HCT116 (cell line): ENCODE measurements at regions not wholly inside any gene's neighbourhood (a gene's known extent, or its start where the extent isn't known, plus 50 kb on each side); places are given as distances from the start of the nearest gene placed in this dataset.

Source experiments
- ATAC-seq: fragments of 200-7000 bp; cut with Tn5 transposase; 2 replicates; pipeline ENCODE4 v1.9.1; 2020; ENCODE audit warnings: mild to moderate bottlenecking, moderate library complexity
- BruUV-seq: library from RNA; stranded (reverse); fragments of 400-500 nt; replicated peaks from 2 replicates; lab custom pipeline; 2021; lab: Mats Ljungman, UMichigan
- CTCF ChIA-PET: fragments of 300-600 bp; sonication (Branson Sonifier 250); formaldehyde crosslinking; loops from one replicate; lab custom pipeline; 2021; ENCODE audit warnings: antibody characterized with exemption; lab: Charles Lee
- POLR2A ChIA-PET: fragments of 300-600, 350-600 bp; sonication (Branson Sonifier 250); formaldehyde crosslinking; loops from one replicate; lab custom pipeline; 2021; ENCODE audit warnings: antibody characterized with exemption; lab: Charles Lee
- RAD21 ChIA-PET, 2 experiments: fragments of 300-600 bp; sonication (Branson Sonifier 250); formaldehyde crosslinking; loops; one replicate each; lab custom pipeline; 2023; ENCODE audit warnings: low total read pairs in 2 of 2; ENCODE audit not compliant: uncharacterized antibody in 2 of 2, unreplicated experiment in 2 of 2, low non-redundant PET in 1 of 2; lab: Charles Lee
- DNase-seq: peaks from one replicate; pipeline ENCODE4 v3.0.0-alpha.2; 2010; ENCODE audit warnings: low read depth, low spot score
- H2AFZ ChIP-seq: fragments of 200-600 bp; shearing (Covaris generic), sonication (generic); 2 replicates; pipeline ENCODE4 v1.6.1; 2017; ENCODE audit warnings: low read depth, mixed run types, mixed read lengths, antibody characterized with exemption, low read length; ENCODE audit not compliant: poor library complexity, severe bottlenecking
- H3K27ac ChIP-seq: 2 replicates; pipeline ENCODE4 v1.5.1; 2012; ENCODE audit warnings: low read depth, low read length
- H3K27me3 ChIP-seq: fragments of 200-600 bp; sonication (generic); 2 replicates; pipeline ENCODE4 v1.6.1; 2016; ENCODE audit warnings: mixed run types, low read length, mixed read lengths; ENCODE audit not compliant: insufficient read depth
- H3K36me3 ChIP-seq, 2 experiments: fragments of 200-500 bp in 1 of 2; fragments of 200-600 bp in 1 of 2; sonication (Bioruptor generic) in 1 of 2; sonication (generic) in 1 of 2; 2 replicates each; pipeline versions ENCODE4 v1.5.1 to v1.6.1; 2014 to 2016; ENCODE audit warnings: low read length in 2 of 2, inconsistent platforms in 1 of 2, mixed read lengths in 1 of 2, mixed run types in 1 of 2; ENCODE audit not compliant: insufficient read depth in 2 of 2, control insufficient read depth in 1 of 2
- H3K4me1 ChIP-seq, 2 experiments: fragments of 200-600 bp in 1 of 2; sonication (generic) in 1 of 2; 2 replicates each; pipeline versions ENCODE4 v1.5.1 to v1.6.1; 2012 to 2017; ENCODE audit warnings: low read length in 2 of 2, inconsistent platforms in 1 of 2, mild to moderate bottlenecking in 1 of 2, mixed read lengths in 1 of 2, mixed run types in 1 of 2, moderate library complexity in 1 of 2; ENCODE audit not compliant: insufficient read depth in 2 of 2, control insufficient read depth in 1 of 2
- H3K4me2 ChIP-seq: fragments of 200-600 bp; sonication (generic); 2 replicates; pipeline ENCODE4 v1.6.1; 2017; ENCODE audit warnings: mixed run types, low read length, mixed read lengths
- H3K4me3 ChIP-seq, 2 experiments: fragments of 200-600 bp in 1 of 2; sonication (generic) in 1 of 2; replicated peaks in 1 of 2; 2 replicates each; pipeline ENCODE4 v1.5.1; 2011 to 2016; ENCODE audit warnings: low read length in 2 of 2, control low read depth in 1 of 2, low read depth in 1 of 2, mild to moderate bottlenecking in 1 of 2, mixed read lengths in 1 of 2, mixed run types in 1 of 2
- H3K79me2 ChIP-seq: fragments of 200-600 bp; sonication (generic); 2 replicates; pipeline ENCODE4 v1.6.1; 2017; ENCODE audit warnings: mild to moderate bottlenecking, mixed run types, low read length, moderate library complexity, mixed read lengths; ENCODE audit not compliant: insufficient read depth
- H3K9ac ChIP-seq: fragments of 200-600 bp; sonication (generic); 2 replicates; pipeline ENCODE4 v1.6.1; 2016; ENCODE audit warnings: low read length, mixed read lengths
- H3K9me2 ChIP-seq: fragments of 200-600 bp; sonication (generic), shearing (Covaris generic); 2 replicates; pipeline ENCODE4 v1.6.1; 2017; ENCODE audit warnings: mixed run types, mild to moderate bottlenecking, moderate library complexity; ENCODE audit not compliant: insufficient read depth
- H3K9me3 ChIP-seq, 2 experiments: fragments of 200-500 bp in 1 of 2; fragments of 200-600 bp in 1 of 2; sonication (Bioruptor generic) in 1 of 2; sonication (generic) in 1 of 2; 2 replicates each; pipeline ENCODE4 v1.6.1; 2014 to 2017; ENCODE audit warnings: low read length in 2 of 2, mixed read lengths in 2 of 2, inconsistent platforms in 1 of 2, low read depth in 1 of 2, mild to moderate bottlenecking in 1 of 2, mixed run types in 1 of 2, moderate library complexity in 1 of 2; ENCODE audit not compliant: control insufficient read depth in 1 of 2, insufficient read depth in 1 of 2
- H4K20me1 ChIP-seq: fragments of 200-600 bp; sonication (generic), shearing (Covaris generic); 2 replicates; pipeline ENCODE4 v1.6.1; 2017; ENCODE audit warnings: mixed run types, mild to moderate bottlenecking, moderate library complexity; ENCODE audit not compliant: insufficient read depth
- CBX3 ChIP-seq: IDR thresholded peaks from 2 replicates; pipeline ENCODE4 v1.6.1; 2012; ENCODE audit warnings: low read depth
- CEBPB ChIP-seq: IDR thresholded peaks from 2 replicates; pipeline ENCODE4 v1.6.1; 2012; ENCODE audit warnings: low read depth
- EZH2phosphoT487 ChIP-seq: fragments of 200-600 bp; IDR thresholded peaks from 2 replicates; pipeline ENCODE4 v1.6.1; 2018; ENCODE audit warnings: antibody characterized with exemption, borderline replicate concordance
- RAD21 ChIP-seq: IDR thresholded peaks from 2 replicates; pipeline ENCODE4 v1.6.1; 2012; ENCODE audit warnings: low read depth, mild to moderate bottlenecking
- SIN3A ChIP-seq: IDR thresholded peaks from 2 replicates; pipeline ENCODE4 v1.6.1; 2012; ENCODE audit warnings: low read depth
- SRF ChIP-seq: IDR thresholded peaks from 2 replicates; pipeline ENCODE4 v1.6.1; 2012; ENCODE audit warnings: low read depth
- TCF7L2 ChIP-seq: IDR thresholded peaks from 2 replicates; pipeline ENCODE4 v1.7.0; 2011; ENCODE audit warnings: borderline replicate concordance, inconsistent platforms; ENCODE audit not compliant: insufficient read depth, insufficient read length; ENCODE audit errors: extremely low read depth
- YY1 ChIP-seq: IDR thresholded peaks from 2 replicates; pipeline ENCODE4 v1.6.1; 2011; ENCODE audit warnings: low read length, low read depth, moderate library complexity, mild to moderate bottlenecking; ENCODE audit not compliant: insufficient replicate concordance; ENCODE audit errors: extremely low read depth
- intact Hi-C: fragments of 100-400 bp; cut with micrococcal nuclease; formaldehyde crosslinking; loops from 2 replicates; pipeline ENCODE4 v1.10.0; 2022
- TF ChIP-seq, protein P1 (sequence below): IDR thresholded peaks from 2 replicates; pipeline ENCODE4 v1.6.1; 2011; ENCODE audit warnings: mild to moderate bottlenecking, low read length, moderate library complexity; ENCODE audit not compliant: insufficient replicate concordance; ENCODE audit errors: extremely low read depth
- TF ChIP-seq, protein P2 (sequence below), 3 experiments: fragments of 200-600 bp in 1 of 3; sonication (generic) in 1 of 3; IDR thresholded peaks in 2 of 3; conservative IDR thresholded peaks in 1 of 3; 2 replicates each; pipeline ENCODE4 v1.5.1; 2012 to 2017; ENCODE audit warnings: low read depth in 2 of 3, low read length in 2 of 3, antibody characterized with exemption in 1 of 3, borderline replicate concordance in 1 of 3, control low read depth in 1 of 3, mild to moderate bottlenecking in 1 of 3, mixed read lengths in 1 of 3, mixed run types in 1 of 3, moderate library complexity in 1 of 3; ENCODE audit not compliant: insufficient read depth in 1 of 3
- TF ChIP-seq, protein P3 (sequence below): IDR thresholded peaks from 2 replicates; pipeline ENCODE4 v1.6.1; 2012

DNA sequence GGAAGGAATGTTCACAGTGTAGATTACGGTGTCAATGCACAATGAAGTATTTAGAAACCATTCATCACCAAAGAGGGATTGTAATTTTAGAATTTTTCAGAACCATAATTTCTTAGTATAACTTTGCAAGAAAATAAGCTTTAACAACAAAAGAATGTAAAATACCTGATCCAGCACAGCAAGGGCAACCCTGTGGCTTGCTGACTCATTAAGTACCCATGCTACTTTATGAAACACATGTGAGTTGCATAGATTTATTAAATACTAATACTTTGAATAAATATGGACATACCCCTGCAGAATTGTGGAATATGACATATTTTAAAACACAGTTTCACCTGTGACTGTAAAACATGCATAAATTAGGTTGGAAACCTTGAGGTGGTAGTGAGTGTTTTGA is 281.3 kb downstream of the ZNF248 start:
- no peak for ATAC-seq
- Histone ChIP-seq H3K4me1 (no peaks in the 10 kb centered on the region), H4K20me1 (no peaks in the 10 kb centered on the region), H3K27me3 (no peaks in the 10 kb centered on the region), H3K9ac (no peak overlapping the region), H3K4me2 (no peak overlapping the region), H3K79me2 (no peaks in the 10 kb centered on the region), H3K9me3 (peaks cover 0 to 4% of the 10 kb centered on the region in 2 experiments; a peak in 2 of 4 replicates), H3K36me3 (no peaks in the 10 kb centered on the region), H3K4me3 (no peak overlapping the region), H3K9me2 (no peaks in the 10 kb centered on the region), H3K27ac (no peak overlapping the region), H2AFZ (no peak overlapping the region)
- ChIA-PET RAD21 (no interaction called here), POLR2A (no interaction called here), CTCF (no interaction called here)
- BruUV-seq, result no TSS peak
- TF ChIP-seq, protein P1, sequence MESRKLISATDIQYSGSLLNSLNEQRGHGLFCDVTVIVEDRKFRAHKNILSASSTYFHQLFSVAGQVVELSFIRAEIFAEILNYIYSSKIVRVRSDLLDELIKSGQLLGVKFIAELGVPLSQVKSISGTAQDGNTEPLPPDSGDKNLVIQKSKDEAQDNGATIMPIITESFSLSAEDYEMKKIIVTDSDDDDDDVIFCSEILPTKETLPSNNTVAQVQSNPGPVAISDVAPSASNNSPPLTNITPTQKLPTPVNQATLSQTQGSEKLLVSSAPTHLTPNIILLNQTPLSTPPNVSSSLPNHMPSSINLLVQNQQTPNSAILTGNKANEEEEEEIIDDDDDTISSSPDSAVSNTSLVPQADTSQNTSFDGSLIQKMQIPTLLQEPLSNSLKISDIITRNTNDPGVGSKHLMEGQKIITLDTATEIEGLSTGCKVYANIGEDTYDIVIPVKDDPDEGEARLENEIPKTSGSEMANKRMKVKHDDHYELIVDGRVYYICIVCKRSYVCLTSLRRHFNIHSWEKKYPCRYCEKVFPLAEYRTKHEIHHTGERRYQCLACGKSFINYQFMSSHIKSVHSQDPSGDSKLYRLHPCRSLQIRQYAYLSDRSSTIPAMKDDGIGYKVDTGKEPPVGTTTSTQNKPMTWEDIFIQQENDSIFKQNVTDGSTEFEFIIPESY, result no peak
- TF ChIP-seq YY1 (no peak), TCF7L2 (no peak), EZH2phosphoT487 (no peak), CBX3 (no peak), RAD21 (no peak), SIN3A (no peak), SRF (no peak), CEBPB (no peak)
- TF ChIP-seq, protein P2, sequence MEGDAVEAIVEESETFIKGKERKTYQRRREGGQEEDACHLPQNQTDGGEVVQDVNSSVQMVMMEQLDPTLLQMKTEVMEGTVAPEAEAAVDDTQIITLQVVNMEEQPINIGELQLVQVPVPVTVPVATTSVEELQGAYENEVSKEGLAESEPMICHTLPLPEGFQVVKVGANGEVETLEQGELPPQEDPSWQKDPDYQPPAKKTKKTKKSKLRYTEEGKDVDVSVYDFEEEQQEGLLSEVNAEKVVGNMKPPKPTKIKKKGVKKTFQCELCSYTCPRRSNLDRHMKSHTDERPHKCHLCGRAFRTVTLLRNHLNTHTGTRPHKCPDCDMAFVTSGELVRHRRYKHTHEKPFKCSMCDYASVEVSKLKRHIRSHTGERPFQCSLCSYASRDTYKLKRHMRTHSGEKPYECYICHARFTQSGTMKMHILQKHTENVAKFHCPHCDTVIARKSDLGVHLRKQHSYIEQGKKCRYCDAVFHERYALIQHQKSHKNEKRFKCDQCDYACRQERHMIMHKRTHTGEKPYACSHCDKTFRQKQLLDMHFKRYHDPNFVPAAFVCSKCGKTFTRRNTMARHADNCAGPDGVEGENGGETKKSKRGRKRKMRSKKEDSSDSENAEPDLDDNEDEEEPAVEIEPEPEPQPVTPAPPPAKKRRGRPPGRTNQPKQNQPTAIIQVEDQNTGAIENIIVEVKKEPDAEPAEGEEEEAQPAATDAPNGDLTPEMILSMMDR (IDR thresholded peaks at IDR 0.05 in 2 of 3, conservative IDR thresholded peaks at IDR 0.05 in 1 of 3; ENCODE audit: borderline replicate concordance in 1 of 3, insufficient read depth in 1 of 3, low read depth in 2 of 3, low read length in 2 of 3), result no peak
- TF ChIP-seq, protein P3, sequence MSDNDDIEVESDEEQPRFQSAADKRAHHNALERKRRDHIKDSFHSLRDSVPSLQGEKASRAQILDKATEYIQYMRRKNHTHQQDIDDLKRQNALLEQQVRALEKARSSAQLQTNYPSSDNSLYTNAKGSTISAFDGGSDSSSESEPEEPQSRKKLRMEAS, result no peak
- DNase-seq, result no peak
- intact Hi-C loops, result no loop called here
